ENCODE measurements at regions not wholly inside any gene's neighbourhood (a gene's known extent, or its start where the extent isn't known, plus 50 kb on each side); places are given as distances from the start of the nearest gene placed in this dataset.
A peak's percentile ranks its signal among the peaks of the same experiment; 100 is the strongest.

GRCh38 chr9:89922099-89922498, 317.3 kb downstream of the GADD45G start:
- no peak for DNase-seq

GRCh38 chr9:89923174-89923573, 318.4 kb downstream of the GADD45G start:
- DNase-seq = no peak

DNA sequence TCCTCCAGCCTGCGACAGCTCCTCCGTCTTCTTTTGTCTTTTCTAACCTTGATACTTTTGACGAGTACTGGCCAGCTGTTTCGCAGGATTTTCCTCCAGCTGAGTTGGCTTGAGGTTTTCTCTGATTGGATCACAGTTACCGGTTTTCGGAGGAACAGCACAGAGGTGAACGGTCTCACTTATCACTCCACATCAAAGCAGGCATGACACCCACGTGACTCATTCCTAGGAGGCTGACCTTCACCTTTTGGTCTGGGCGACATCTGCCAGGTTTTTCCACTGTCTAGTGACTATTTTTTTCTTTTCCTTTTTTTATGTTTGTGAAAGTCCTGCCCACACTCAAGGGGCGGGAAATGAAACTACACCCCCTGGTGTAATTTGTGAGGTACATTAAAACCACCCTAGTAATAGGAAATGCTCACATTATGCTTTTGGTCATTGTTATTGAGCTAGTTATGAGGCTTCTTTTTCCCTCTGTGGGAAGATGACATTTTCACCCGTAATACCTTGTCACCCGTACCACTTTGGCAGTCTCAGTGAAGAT, 319.2 kb downstream of the GADD45G start:
- DNase-seq = peak; percentile 33

- DNase-seq = no peak
Observed at GRCh38 chr9:89924611-89925010, 319.8 kb downstream of the GADD45G start.

DNA sequence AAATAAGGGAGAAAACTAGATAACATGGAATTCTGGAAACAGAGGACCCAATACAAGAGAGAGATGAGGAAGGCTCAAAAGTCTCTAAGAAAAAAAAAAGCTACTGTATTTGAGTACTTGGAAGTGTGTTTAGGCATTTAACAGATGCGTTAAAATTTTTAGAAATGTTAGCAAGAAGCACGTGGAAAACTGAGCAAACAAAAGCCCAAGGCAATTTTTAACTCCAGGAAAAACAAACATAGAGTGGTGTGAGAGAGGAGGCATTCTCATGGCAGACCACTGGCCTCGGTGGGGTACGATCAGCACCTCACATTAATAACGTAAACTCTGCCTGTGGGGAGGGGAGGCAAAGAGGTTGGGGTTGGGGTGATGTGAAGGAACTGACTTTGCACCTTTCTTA, 321.4 kb downstream of the GADD45G start:
- no peak for DNase-seq

DNA sequence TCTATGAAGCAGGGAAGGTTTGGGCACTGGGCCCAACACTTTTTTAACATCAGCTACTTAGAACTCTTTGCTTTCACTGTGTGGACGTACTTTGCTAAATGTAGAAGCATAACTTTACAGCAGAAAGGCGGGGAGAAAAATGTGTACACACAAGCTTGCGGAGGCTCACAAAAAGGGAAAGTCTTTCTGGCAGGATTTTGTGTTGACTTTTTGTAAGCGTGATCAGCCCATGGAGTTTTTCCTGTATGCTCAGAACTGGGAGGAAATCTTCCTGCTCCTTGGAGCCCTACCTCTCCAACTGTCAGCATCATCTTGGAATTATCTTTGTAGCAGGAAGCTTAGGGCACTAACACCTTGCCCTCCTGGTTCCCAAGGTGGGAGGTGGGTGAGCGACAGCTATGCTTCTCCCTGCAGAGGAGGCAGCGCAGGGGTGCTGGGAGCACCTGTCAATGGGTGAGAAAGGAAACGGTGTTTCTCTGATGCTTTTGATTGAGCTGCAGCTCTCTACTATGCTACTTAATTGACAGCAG, 321.9 kb downstream of the GADD45G start:
- no peak for DNase-seq

- DNase-seq = no peak
Observed at GRCh38 chr9:89928106-89928505, 323.3 kb downstream of the GADD45G start.

DNA sequence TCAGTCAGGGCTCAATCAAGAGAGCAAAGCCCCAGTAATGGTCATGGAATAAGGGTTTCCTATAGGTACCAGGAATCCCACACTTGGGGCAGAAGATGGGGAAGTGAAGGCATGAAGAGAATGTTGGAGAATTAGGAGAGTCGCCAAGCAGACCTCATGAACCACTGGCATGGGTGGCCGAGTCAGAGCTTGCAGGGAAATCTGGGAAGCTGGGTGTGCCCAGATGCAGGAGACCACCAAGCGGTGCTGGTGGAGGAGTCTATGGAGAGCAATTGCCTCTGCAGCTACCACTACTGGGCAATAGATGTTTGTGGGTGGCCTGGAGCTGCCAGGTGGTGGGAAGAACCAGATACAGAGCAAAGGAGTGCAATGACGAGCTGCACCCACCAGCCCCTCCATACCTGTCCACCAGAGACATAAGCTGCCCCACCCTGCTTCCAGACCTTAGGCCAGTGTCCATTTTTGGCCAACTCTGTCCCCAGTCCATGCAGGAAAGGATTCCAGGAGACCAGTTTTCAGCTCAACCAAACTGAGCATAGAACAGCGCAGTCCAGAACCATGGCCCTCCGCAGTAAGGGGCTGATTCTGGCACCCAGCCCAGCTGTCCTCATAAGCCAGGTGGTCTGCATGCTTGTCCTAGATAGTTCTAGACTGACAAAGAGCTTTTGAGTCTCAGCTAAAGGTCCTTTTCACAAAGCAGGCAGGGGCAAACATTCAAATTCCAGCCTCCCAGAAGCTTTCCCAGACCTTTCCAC, 323.9 kb downstream of the GADD45G start:
- no peak for DNase-seq

GRCh38 chr9:89929315-89929672, 324.5 kb downstream of the GADD45G start:
- DNase-seq = no peak

DNA sequence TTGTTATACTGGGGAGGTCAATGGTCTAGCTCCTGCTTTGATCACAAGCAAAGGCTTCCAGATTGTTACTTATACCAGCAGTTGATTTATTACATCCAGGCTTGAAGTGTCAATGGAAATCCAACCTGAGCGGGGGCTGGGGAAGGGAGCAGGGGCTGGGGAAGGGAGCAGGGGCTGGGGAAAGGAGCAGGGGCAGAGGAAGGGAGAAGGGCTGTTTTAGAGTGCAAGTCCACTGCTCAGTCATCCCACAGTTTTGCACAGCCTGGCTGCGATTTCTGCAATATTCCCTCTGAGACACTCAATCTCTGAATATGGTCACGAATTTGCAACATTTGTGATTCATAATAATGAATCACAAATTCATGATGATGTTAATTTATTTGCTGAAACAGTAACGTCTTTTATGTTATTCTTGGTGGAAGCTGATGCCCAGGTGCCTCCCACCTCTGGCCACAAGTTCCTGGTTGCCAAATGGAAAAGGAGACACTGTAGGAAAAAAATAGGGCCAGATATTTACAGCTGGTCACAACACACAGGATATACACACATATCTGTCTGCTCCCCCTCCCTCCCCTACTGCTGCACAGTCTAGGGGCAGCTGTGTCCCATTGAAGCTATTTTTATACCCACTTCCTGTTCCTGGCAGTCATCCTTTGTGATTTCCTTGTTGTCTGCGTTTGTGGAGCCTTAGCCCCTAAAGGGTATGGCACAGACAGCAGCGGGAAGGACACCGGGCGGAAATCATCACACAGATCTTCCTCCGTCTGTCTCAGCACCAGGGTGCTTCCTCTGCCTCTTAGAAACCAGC, 325.1 kb downstream of the GADD45G start:
- no peak for DNase-seq

- DNase-seq = no peak
Observed at GRCh38 chr9:89933578-89933977, 328.8 kb downstream of the GADD45G start.

DNA sequence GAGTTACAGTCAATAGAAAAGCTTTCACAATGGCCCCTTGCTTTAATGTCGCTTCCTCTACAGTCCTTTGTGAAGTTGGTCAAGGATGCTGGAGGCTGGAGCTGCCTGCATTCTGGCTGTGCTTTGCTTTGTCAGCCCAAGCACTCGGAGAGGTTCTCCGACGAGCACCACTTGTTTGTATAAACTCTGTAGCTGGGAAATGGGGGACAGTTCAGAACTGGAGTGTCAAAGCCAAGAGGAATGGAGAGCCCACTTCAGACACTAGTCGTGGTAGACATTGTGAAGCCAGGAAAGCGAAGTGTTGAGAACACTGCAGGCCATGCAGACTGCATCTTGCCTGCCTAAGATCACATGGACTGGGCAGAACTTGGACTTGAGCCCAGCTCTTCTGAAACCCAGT, 330.3 kb downstream of the GADD45G start:
- DNase-seq = no peak

GRCh38 chr9:89935801-89936200, 331.0 kb downstream of the GADD45G start:
- no peak for DNase-seq

GRCh38 chr9:89937051-89937450, 332.2 kb downstream of the GADD45G start:
- no peak for DNase-seq

- no peak for DNase-seq
Observed at GRCh38 chr9:89939181-89939580, 334.4 kb downstream of the GADD45G start.

- no peak for DNase-seq
Observed at GRCh38 chr9:89939626-89940292, 334.9 kb downstream of the GADD45G start.

- no peak for DNase-seq
Observed at GRCh38 chr9:89940625-89941024, 335.8 kb downstream of the GADD45G start.

DNA sequence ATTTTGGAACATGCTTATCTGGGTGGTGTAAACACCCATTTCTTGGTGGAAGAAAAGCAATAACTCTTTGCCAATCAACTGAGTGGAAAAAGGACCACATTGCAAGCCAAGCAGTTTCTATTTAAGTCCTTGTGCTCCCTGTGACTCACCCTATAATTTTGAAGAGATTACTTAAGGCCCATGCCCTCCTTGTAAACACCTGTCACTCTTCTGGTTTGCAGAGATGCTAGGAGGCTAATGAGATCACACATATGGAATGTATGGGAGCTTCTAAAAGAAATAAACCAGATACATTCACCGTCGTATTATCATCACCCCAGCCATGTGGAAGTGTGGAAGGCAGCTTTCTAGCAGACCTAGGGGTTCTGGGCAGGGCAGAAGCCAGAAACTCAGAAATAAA, 337.1 kb downstream of the GADD45G start:
- no peak for DNase-seq

DNA sequence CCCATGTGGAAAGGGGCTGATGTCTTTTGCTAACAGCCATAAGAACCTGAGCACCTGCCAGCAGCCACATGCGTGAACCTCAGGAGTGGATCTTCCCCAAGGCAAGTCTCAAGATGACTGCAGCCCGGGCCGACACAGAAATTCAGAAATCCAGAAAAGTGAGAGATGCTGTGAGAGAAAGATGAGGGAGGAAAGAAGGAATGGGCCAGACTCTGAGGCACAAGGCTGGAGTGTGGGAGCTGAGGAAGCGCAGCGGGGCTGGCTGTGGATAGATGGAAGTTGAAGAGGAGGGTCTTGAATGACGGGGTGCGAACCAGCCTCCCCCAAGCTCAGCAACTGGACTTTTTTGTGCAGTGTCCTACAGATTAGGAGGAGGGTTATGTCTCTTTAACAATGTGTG, 337.8 kb downstream of the GADD45G start:
- no peak for DNase-seq

DNA sequence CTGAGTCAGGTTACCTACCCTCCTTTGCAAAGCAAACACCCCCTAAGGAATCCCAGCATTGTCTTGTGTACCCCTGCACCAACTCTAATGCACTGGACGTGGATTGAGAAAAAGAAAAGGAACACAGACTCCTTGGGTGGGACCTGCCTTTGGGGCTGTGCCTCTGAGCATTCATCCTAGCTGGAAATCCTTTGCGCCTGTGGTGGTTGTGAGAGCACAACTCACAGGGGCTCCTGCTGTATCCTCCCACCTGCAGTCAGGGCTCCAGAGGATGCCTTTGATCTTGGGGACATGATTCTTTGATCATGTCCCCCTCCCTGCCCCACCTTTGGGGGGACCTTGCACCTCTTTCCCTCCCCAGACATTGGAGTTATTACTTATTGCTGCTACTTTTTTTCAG, 338.5 kb downstream of the GADD45G start:
- DNase-seq = no peak

DNA sequence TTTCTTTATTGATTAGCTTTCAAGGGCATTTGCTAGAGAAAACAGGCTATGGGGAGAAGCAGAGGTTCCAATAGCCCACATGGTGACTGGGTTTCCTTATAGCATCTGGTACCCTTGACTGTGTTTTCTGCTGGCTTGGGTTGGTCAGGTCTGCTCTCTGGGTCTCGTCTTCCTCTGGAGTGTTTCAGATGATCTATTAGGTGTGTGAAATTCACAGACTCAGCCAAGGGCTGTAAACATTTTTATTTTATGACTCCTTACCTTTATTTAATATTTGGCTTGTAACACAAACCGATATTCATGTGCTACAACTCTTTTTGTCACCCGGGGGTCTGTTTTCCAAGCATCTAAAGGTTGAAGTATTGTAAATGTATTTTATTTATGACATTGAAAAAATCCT, 338.9 kb downstream of the GADD45G start:
- DNase-seq = no peak

- no peak for DNase-seq
Observed at GRCh38 chr9:89945133-89945532, 340.3 kb downstream of the GADD45G start.

DNA sequence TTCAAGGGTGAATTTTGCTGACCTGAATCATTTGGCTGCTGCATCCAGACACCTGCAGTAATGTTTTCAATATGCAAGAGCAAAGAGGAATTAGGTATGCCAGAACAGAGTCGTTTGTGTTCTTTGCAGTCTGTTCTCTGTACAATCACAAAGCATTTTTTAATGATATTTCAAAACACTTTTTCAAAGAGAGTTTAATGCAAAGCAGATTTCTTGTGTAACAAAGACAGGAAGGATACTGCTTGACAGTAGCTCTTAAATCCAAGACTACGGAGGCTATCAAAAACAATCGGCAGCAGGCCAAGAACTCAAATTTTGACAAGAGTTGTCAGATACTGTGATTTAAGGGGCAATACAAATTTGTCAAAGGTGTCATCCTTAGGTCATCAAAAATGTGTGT, 341.9 kb downstream of the GADD45G start:
- no peak for DNase-seq

Measured in CD4-positive, alpha-beta T cell treated with Interleukin-10 for 1 hour (primary cell).